Keratinocyte (primary cell): ENCODE measurements at regions not wholly inside any gene's neighbourhood (a gene's known extent, or its start where the extent isn't known, plus 50 kb on each side); places are given as distances from the start of the nearest gene placed in this dataset.

Experiments
- DNase-seq: peaks from one replicate; pipeline ENCODE4 v3.0.0-alpha.2; 2011; ENCODE audit warnings: low read depth, missing footprints, low spot score
- FAIRE-seq: peaks from 2 replicates; lab custom pipeline; 2011; peaks lifted over from hg19 to GRCh38; lab: Jason Lieb, UNC
- H2AFZ ChIP-seq: 2 replicates; pipeline ENCODE4 v1.6.0; 2012; ENCODE audit warnings: low read length, control low read depth, inconsistent platforms; ENCODE audit not compliant: control insufficient read depth
- H3K27ac ChIP-seq: 2 replicates; pipeline ENCODE4 v1.5.1; 2011; ENCODE audit warnings: low read length; ENCODE audit not compliant: control insufficient read depth, insufficient read depth
- H3K27me3 ChIP-seq: 3 replicates; pipeline ENCODE4 v1.6.0; 2011; ENCODE audit warnings: low read length; ENCODE audit not compliant: control insufficient read depth, insufficient read depth; ENCODE audit errors: extremely low read depth
- H3K36me3 ChIP-seq, 2 experiments: 2 replicates in 1 of 2; 3 replicates in 1 of 2; pipeline ENCODE4 v1.5.1; 2011; ENCODE audit warnings: low read length in 2 of 2, mild to moderate bottlenecking in 1 of 2; ENCODE audit not compliant: control insufficient read depth in 2 of 2, insufficient read depth in 2 of 2; ENCODE audit errors: extremely low read depth in 1 of 2
- H3K4me1 ChIP-seq: 3 replicates; pipeline ENCODE4 v1.5.1; 2011; ENCODE audit warnings: low read length; ENCODE audit not compliant: control insufficient read depth, insufficient read depth; ENCODE audit errors: extremely low read depth
- H3K4me2 ChIP-seq: 3 replicates; pipeline ENCODE4 v1.6.0; 2011; ENCODE audit warnings: low read depth, low read length; ENCODE audit not compliant: control insufficient read depth, insufficient read depth; ENCODE audit errors: extremely low read depth
- H3K4me3 ChIP-seq, 3 experiments: fragments of 200-600 bp in 1 of 3; sonication (generic) in 1 of 3; 2 replicates in 2 of 3; 3 replicates in 1 of 3; pipeline ENCODE4 v1.5.1; 2011 to 2016; ENCODE audit warnings: low read length in 3 of 3, mild to moderate bottlenecking in 3 of 3, control low read depth in 2 of 3, inconsistent platforms in 1 of 3, low read depth in 1 of 3, mixed read lengths in 1 of 3, mixed run types in 1 of 3, moderate library complexity in 1 of 3; ENCODE audit not compliant: control insufficient read depth in 2 of 3, insufficient read depth in 2 of 3; ENCODE audit errors: extremely low read depth in 1 of 3
- H3K79me2 ChIP-seq: 2 replicates; pipeline ENCODE4 v1.6.0; 2012; ENCODE audit warnings: low read length; ENCODE audit not compliant: control insufficient read depth, insufficient read depth
- H3K9ac ChIP-seq: 3 replicates; pipeline ENCODE4 v1.6.0; 2011; ENCODE audit warnings: low read length; ENCODE audit not compliant: control insufficient read depth, insufficient read depth; ENCODE audit errors: extremely low read depth
- H3K9me1 ChIP-seq: 3 replicates; pipeline ENCODE4 v1.6.0; 2011; ENCODE audit warnings: low read length; ENCODE audit not compliant: control insufficient read depth, insufficient read depth; ENCODE audit errors: extremely low read depth
- H3K9me3 ChIP-seq: 2 replicates; pipeline ENCODE4 v1.5.1; 2012; ENCODE audit warnings: low read depth, low read length; ENCODE audit not compliant: control insufficient read depth
- H4K20me1 ChIP-seq: 3 replicates; pipeline ENCODE4 v1.6.0; 2011; ENCODE audit warnings: low read length; ENCODE audit not compliant: control insufficient read depth, insufficient read depth; ENCODE audit errors: extremely low read depth
- EZH2 ChIP-seq: IDR thresholded peaks from one replicate; pipeline ENCODE4 v1.6.1; 2012; ENCODE audit warnings: inconsistent platforms, mild to moderate bottlenecking, low read length, moderate library complexity
- dilution Hi-C: fragments of 300-500 bp; cut with MboI; formaldehyde crosslinking; loops from one replicate; pipeline ENCODE4 v1.7.0; 2020; ENCODE audit warnings: low sequenced_read_pairs; ENCODE audit not compliant: extremely low pct_ligation_motif_present
- TF ChIP-seq, protein P1 (sequence below), 3 experiments: IDR thresholded peaks in 1 of 3; conservative IDR thresholded peaks in 1 of 3; optimal IDR thresholded peaks in 1 of 3; 2 replicates in 2 of 3; 3 replicates in 1 of 3; pipeline versions ENCODE3 to v1.5.1; 2011; ENCODE audit warnings: low read length in 3 of 3, mild to moderate bottlenecking in 3 of 3, moderate library complexity in 2 of 3, control low read depth in 1 of 3, inconsistent platforms in 1 of 3; ENCODE audit not compliant: insufficient read depth in 2 of 3; ENCODE audit errors: extremely low read depth in 1 of 3

DNA sequence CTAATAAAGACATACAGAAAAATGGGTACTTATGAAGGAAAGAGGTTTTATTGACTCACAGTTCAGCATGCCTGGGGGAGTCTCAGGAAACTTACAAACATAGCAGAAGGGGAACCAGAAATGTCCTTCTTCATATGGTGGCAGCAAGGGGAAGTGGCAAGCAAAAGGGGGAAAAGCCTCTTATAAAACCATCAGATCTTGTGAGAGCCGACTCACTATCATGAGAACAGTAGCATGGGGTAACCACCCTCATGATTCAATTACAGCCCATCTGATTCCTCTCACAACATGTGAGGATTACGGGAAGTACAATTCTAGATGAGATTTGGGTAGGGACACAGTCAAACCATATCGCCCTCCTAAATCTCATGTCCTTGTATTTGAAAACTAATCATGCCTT is 1305.4 kb upstream of the SORCS1 start:
- peaks cover 5% of the 10 kb centered on the region for H3K27me3 ChIP-seq
- no peaks in the 10 kb centered on the region for H3K9me1 ChIP-seq
- dilution Hi-C loops = no loop called here

DNA sequence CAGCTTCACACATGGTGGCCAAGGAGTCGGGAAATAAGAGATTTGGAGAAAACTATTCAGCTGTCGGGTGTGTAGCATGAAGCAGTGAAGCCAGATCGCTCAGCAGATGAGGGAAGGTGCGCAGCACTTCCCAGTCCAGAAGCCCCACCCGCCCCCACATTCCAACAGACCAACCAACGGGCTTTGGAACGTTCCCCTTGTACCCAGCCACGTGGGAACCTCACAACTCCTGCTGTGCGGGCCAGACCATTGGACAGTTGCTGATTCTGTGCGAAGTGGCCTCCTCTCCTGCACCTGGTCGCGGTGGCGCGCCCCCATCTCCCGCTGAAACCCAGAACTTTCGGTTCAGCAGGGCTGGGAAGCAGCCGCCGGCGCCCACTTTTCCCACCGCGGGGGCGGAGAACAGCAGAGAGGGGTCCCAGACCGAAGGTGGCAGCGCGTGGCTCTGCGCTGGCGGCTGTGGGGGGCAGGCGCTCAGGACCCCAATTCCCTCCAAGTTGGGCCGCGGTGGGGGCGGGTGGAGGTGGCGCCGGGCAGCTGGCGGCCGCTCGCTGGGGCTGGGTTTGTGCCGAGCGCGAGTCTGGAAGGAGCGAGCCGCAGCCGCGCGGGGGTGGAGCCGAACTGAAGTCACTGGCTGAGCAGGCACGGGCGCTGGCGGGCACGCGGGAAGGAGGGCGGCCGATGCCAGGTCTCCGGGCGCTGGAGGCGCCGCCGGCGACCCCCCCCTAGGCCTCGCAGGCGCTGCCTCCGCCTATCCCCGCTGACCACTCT is 1301.5 kb upstream of the SORCS1 start:
- Histone ChIP-seq H3K4me2 (no peak overlapping the region), H3K27ac (no peak overlapping the region), H3K4me3 (peak overlapping the region in 2 of 3 experiments; percentile 5 to 25), H2AFZ (peak overlapping the region; percentile 9), H3K36me3 (no peaks in the 10 kb centered on the region), H3K79me2 (no peaks in the 10 kb centered on the region), H4K20me1 (no peaks in the 10 kb centered on the region), H3K9ac (no peak overlapping the region), H3K9me3 (peaks cover 2% of the 10 kb centered on the region), H3K4me1 (no peaks in the 10 kb centered on the region), H3K9me1 (no peaks in the 10 kb centered on the region), H3K27me3 (peaks cover 5% of the 10 kb centered on the region)
- TF ChIP-seq EZH2 = peak; percentile 27
- TF ChIP-seq, protein P1, sequence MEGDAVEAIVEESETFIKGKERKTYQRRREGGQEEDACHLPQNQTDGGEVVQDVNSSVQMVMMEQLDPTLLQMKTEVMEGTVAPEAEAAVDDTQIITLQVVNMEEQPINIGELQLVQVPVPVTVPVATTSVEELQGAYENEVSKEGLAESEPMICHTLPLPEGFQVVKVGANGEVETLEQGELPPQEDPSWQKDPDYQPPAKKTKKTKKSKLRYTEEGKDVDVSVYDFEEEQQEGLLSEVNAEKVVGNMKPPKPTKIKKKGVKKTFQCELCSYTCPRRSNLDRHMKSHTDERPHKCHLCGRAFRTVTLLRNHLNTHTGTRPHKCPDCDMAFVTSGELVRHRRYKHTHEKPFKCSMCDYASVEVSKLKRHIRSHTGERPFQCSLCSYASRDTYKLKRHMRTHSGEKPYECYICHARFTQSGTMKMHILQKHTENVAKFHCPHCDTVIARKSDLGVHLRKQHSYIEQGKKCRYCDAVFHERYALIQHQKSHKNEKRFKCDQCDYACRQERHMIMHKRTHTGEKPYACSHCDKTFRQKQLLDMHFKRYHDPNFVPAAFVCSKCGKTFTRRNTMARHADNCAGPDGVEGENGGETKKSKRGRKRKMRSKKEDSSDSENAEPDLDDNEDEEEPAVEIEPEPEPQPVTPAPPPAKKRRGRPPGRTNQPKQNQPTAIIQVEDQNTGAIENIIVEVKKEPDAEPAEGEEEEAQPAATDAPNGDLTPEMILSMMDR (optimal IDR thresholded peaks at IDR 0.05 in 1 of 3, IDR thresholded peaks at IDR 0.05 in 1 of 3, conservative IDR thresholded peaks at IDR 0.05 in 1 of 3; ENCODE audit: extremely low read depth in 1 of 3, insufficient read depth in 2 of 3, low read length in 3 of 3) = no peak
- no peak for FAIRE-seq
- dilution Hi-C loops = no loop called here
- DNase-seq = no peak

More for the DNA sequence above, 1305.4 kb upstream of the SORCS1 start:
- no peak for DNase-seq
- Histone ChIP-seq H3K9ac (no peak overlapping the region), H3K4me1 (no peaks in the 10 kb centered on the region), H3K36me3 (no peaks in the 10 kb centered on the region), H4K20me1 (no peaks in the 10 kb centered on the region), H3K9me3 (peaks cover 2% of the 10 kb centered on the region), H3K4me3 (no peak overlapping the region), H2AFZ (no peak overlapping the region), H3K4me2 (no peak overlapping the region), H3K27ac (no peak overlapping the region), H3K79me2 (no peaks in the 10 kb centered on the region)
- TF ChIP-seq EZH2 = no peak
- TF ChIP-seq, protein P1 (optimal IDR thresholded peaks at IDR 0.05 in 1 of 3, IDR thresholded peaks at IDR 0.05 in 1 of 3, conservative IDR thresholded peaks at IDR 0.05 in 1 of 3; ENCODE audit: extremely low read depth in 1 of 3, insufficient read depth in 2 of 3, low read length in 3 of 3) = no peak
- no peak for FAIRE-seq
